Erythroblast (primary cell): ENCODE measurements at regions not wholly inside any gene's neighbourhood (a gene's known extent, or its start where the extent isn't known, plus 50 kb on each side); places are given as distances from the start of the nearest gene placed in this dataset.

Experiments
- GATA1 ChIP-seq: IDR thresholded peaks from 2 replicates; pipeline ENCODE4 v1.6.1; 2011; ENCODE audit warnings: low read depth, mild to moderate bottlenecking, control low read depth, low read length, moderate library complexity
- POLR2A ChIP-seq: IDR thresholded peaks from 2 replicates; pipeline ENCODE4 v1.6.1; 2011; ENCODE audit warnings: mild to moderate bottlenecking, low read length

DNA sequence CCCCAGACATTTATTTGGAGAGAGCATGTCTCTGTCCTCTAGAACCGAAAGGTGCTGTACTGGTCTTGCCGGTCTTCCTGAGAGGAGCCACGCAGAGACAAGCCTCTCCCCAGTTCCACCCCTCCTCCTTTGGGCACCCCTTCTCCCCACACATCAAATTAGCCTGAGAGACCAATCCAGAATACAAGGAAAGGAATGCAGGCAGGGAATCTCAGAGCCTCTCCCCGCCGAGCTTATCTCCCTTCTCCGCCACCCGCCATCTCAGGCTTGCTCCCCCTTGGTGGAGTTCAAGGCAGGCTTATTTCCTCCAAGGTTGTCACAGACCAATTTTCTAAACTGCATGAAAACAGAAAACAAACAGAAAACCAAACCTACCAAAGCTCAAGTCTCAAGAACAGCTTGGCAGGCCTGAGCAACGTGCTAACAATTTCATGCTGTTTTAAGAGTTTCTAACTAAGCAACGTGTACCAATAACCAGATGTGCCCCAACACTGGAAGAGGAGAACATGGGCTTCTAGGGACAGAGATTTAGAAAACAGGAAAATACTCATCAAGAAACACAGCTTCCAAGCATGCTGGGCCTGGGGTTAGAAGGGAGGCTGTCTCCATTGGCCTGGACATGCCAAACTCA, 124.5 kb upstream of the PKDCC start:
- TF ChIP-seq POLR2A, result no peak
- TF ChIP-seq GATA1, result no peak
